ENCODE measurements at regions not wholly inside any gene's neighbourhood (a gene's known extent, or its start where the extent isn't known, plus 50 kb on each side); places are given as distances from the start of the nearest gene placed in this dataset.

DNA sequence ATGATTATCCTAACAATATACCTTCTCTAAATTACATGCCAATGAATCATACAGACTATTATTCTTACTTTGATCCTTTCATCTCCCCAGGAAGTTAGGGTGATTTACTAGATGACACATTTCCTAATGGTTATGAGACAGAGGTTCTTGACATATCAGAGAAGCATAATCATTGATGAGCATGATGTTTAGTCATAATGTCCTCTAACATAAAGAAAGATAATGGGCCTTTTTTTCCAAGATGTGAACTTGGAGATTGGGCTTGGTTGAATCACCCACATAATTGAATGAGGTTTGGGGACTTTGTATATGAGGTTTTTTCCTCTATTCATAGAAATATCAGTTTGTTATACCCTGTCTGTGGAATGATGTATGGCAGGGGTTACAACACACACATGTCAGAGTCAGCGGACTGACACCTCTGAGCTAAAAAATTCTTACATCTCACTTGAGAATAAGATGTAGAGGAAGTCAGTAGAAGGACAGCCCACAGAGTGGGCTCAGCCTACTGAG lies 69.7 kb upstream of the DCBLD2 start:
- CTCF ChIA-PET = interaction anchor here (0.6 kb wide), 1 partner anchor 369 kb away, joined by 4 read pairs; no protein-coding TSS in a partner anchor
- POLR2A ChIA-PET (ENCODE audit: low non-redundant PET) = no interaction called here
- TF ChIP-seq, protein P1, sequence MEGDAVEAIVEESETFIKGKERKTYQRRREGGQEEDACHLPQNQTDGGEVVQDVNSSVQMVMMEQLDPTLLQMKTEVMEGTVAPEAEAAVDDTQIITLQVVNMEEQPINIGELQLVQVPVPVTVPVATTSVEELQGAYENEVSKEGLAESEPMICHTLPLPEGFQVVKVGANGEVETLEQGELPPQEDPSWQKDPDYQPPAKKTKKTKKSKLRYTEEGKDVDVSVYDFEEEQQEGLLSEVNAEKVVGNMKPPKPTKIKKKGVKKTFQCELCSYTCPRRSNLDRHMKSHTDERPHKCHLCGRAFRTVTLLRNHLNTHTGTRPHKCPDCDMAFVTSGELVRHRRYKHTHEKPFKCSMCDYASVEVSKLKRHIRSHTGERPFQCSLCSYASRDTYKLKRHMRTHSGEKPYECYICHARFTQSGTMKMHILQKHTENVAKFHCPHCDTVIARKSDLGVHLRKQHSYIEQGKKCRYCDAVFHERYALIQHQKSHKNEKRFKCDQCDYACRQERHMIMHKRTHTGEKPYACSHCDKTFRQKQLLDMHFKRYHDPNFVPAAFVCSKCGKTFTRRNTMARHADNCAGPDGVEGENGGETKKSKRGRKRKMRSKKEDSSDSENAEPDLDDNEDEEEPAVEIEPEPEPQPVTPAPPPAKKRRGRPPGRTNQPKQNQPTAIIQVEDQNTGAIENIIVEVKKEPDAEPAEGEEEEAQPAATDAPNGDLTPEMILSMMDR (conservative IDR thresholded peaks at IDR 0.05; ENCODE audit: low read depth) = no peak
- peak; percentile 90 for DNase-seq (ENCODE audit: low spot score)
- H3K27ac ChIP-seq = no peak overlapping the region

DNA sequence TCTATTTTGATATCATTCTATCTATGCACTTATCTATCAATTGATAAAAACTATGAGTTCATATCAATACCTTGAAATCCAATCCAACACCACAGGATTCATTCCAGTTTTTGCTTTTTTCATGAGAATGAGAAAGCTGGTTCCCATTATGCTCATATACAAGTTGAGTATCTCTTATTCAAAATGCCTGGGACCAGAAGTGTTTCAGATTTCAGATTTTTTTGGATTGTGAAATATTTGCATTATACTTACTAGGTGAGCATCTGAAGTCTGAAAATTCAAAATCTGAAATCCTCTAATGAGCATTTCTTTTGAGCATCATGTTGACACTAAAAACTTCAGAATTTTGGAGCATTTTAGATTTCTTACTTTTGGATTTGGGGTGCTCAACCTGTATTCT lies 67.8 kb upstream of the DCBLD2 start:
- CTCF ChIA-PET = interaction anchor here (0.7 kb wide), 1 partner anchor 1033 kb away, joined by 3 read pairs; no protein-coding TSS in a partner anchor
- H3K27ac ChIP-seq = no peak overlapping the region
- DNase-seq (ENCODE audit: low spot score) = no peak
- TF ChIP-seq, protein P1 (conservative IDR thresholded peaks at IDR 0.05; ENCODE audit: low read depth) = no peak
- POLR2A ChIA-PET (ENCODE audit: low non-redundant PET) = no interaction called here

GRCh38 chr3:98968824-98969223 lies 67.3 kb upstream of the DCBLD2 start:
- DNase-seq (ENCODE audit: low spot score) = no peak
- CTCF ChIA-PET = no interaction called here
- no peak overlapping the region for H3K27ac ChIP-seq
- POLR2A ChIA-PET (ENCODE audit: low non-redundant PET) = no interaction called here
- TF ChIP-seq, protein P1 (conservative IDR thresholded peaks at IDR 0.05; ENCODE audit: low read depth) = no peak

DNA sequence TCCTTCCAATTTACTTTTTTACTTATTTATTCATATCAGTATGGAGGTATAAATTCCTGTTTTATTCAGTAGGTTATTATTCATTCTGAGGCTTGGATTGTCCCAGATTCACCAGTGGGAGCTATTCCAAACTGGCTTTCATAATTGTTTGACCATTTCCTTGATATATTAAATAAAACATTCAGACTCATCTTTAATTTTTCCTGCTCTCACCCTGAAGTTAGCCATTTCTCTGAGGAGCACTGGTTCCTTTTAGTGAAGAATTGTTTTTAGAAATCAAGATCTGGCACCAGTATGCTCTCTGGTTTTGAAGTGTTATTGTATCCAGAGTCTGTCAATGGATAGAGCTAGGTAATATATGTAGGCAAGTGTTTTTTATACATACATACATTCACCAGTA lies 66.9 kb upstream of the DCBLD2 start:
- POLR2A ChIA-PET (ENCODE audit: low non-redundant PET) = no interaction called here
- no peak overlapping the region for H3K27ac ChIP-seq
- CTCF ChIA-PET = no interaction called here
- no peak for DNase-seq (ENCODE audit: low spot score)
- TF ChIP-seq, protein P1 (conservative IDR thresholded peaks at IDR 0.05; ENCODE audit: low read depth) = no peak

DNA sequence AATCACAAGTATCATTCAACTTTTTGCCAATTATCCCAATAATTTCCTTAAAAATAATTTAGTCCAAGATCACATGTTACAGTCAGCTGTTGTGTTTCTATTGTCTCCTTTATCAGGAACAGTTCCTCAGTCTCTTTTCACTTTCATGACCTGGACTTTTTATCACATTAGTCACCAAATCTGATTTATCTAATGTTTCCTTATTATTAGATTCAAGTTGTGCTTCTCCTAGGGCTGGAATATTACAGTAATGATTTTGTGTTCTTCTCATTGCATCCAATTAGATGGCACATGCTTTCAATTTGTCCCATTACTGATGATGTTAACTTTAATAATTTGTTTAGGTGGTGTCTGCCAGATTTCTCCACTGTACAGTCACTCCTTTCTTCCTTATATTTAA lies 66.3 kb upstream of the DCBLD2 start:
- no peak for DNase-seq (ENCODE audit: low spot score)
- CTCF ChIA-PET = no interaction called here
- no peak overlapping the region for H3K27ac ChIP-seq
- TF ChIP-seq, protein P1 (conservative IDR thresholded peaks at IDR 0.05; ENCODE audit: low read depth) = no peak
- POLR2A ChIA-PET (ENCODE audit: low non-redundant PET) = no interaction called here

GRCh38 chr3:98966862-98967546 lies 65.5 kb upstream of the DCBLD2 start:
- CTCF ChIA-PET = no interaction called here
- POLR2A ChIA-PET (ENCODE audit: low non-redundant PET) = no interaction called here
- TF ChIP-seq, protein P1 (conservative IDR thresholded peaks at IDR 0.05; ENCODE audit: low read depth) = no peak
- no peak overlapping the region; the same call in 1 of the 2 replicates for H3K27ac ChIP-seq
- DNase-seq (ENCODE audit: low spot score) = peak; percentile 42

Data from RWPE1 (cell line).